CMK (cell line): ENCODE measurements at regions not wholly inside any gene's neighbourhood (a gene's known extent, or its start where the extent isn't known, plus 50 kb on each side); places are given as distances from the start of the nearest gene placed in this dataset.

Experiments
- DNase-seq: peaks from one replicate; pipeline ENCODE4 v3.0.0-alpha.2; 2010; ENCODE audit warnings: low read depth

DNA sequence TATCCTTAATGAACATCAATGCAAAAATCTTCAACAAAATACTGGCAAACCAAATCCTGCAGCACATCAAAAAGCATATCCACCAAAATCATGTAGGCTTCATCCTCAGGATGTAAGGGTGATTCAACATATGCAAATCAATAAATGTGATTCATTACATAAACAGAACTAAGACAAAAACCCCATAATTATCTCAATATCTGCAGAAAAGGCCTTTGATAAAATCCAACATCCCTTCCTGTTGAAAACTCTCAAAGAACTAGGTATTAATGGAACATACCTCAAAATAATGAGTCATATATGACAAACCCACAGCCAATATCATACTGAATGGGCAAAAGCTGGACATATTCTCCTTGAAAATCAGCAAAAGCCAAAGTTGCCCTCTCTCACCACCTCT is 54.6 kb upstream of the DEPDC1 start:
- no peak for DNase-seq

DNA sequence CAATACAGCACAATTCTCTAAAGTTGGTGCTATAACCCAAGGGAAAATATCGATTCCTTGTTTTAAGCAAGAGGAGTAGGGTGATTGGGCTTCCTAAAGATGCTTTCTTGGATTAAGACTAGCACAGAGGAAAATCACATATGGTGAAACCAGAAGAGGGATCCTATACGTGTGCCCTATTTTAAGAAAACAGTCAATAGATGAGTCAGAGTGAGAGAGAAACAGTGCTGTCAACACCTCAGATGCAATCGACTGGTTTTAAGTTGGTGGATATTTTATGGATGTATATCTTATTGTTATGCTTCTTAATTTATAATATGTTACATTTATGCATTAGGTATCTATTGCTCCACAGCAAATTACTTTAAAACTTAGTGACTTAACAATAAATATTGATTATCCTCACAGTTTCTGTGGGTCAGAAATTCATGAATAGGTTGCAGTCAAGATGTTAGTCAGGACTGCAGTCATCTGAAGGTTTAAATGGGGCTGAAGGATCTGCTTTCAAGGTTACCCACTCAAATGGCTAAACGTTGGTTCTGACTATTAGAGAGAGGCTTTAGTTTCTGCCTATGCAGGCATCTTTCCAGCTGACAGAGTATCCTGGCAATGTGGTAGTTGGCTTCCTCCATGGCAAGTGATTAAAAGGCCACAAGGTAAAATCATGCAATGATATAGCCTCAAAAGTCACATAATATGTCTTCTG is 61.6 kb upstream of the DEPDC1 start:
- no peak for DNase-seq

DNA sequence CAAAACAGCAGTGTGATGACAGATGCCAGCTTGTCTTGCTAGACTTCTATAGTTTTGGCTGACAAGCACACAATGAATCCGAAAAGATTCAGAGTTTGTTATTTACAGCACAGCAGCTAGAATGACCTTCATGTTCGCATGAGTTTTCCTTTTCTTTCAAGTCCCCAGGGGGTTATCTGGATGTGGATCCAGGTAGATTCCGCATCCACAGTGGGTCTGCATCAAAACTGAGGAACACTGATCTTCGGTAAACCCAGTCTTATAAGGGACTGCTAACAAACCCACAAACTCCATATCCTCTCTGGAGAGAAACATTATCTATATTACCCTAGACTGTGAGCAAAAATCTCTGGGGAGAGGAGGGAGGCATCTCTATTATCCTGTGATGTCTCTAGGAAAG is 69.0 kb upstream of the DEPDC1 start:
- no peak for DNase-seq

DNA sequence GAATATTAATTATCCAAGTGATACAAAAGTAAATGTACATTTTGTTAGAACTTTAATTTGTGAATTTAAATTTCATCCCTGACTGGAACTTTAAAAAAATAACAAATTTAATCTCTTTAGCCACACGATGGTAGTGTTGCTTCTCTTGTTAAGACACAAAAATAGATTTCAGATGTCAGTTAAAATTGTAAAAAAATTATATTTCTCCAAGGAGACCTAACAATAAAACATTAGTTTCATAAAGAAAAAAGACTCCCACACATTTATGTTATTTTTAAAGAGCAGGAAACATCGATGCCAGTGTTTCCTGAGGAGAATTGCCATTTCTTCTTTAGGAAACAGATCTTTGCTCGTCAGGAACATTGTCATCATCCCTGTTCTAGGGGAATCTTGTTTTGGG is 74.0 kb upstream of the DEPDC1 start:
- DNase-seq: no peak

DNA sequence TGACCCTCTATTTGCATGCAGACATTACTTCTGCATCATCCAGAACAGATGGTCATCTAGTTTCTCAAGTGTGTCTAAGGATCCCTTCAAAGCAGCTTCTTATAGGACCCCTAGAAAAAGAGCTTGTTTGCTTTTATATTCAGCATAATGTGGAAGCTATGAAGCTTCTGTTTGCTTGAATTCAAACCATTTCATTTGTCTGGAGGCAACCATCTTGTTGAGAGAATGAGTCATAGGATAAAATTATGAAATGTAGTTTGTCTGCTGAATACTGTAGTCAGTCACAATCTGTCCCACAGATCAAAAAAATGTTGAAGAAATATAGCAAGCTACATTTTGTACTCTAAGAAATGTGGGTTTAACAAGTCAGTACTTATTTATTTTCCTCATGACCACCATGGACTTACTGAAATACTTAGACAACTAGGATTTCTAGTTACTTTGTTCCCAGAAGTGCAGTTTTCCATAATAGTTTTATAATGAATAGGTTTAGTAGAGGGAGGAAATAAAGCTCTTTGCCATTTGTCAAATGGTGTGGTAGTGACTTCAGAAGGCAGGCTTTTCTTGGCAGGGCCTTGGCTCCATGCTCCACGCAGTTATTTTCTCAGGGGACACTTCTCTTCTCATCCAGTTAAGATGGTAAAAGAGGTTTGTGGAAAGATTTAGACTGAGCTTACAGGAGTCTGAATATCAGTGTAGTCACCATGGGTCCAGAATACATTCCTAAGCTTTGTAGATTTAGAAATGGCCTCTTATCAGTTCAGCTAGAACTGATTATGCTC is 74.8 kb upstream of the DEPDC1 start:
- no peak for DNase-seq

DNA sequence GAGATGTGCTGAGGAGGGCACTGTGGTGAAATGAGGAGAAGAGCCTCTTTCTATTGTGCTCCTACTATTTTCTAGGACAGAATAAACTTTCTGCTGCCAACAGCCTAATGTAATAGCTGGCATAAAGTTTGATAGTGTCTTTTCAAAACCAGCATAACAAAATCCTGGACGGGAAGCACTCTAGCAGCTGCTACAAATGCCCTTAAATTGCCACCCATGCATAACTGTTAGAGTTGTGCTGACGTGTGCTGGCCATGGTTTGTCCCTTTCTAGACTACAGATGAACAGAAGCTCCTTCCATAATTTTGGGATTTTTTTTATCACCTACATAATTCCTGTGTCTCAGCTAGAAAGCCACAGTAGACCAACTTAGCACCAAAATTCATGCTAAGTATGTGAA is 88.5 kb upstream of the DEPDC1 start:
- DNase-seq: no peak

DNA sequence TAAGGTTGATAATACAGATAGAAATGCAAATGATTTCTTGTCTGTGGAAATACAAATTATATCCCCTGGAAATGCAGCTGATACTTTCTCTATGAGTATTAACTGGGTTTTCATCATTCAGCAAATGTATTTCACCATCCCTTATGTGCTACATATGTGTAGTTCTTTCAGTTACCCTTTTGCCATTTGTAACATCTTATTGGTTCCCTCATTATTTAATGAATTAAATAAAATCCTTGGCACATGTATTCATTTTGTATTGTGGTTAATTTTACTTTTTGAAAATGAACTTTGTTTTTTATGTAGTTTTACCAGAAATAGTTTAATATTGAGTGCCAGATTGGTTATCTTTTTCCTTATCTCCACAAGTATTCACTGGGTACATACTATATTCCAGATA is 89.9 kb upstream of the DEPDC1 start:
- DNase-seq: no peak

DNA sequence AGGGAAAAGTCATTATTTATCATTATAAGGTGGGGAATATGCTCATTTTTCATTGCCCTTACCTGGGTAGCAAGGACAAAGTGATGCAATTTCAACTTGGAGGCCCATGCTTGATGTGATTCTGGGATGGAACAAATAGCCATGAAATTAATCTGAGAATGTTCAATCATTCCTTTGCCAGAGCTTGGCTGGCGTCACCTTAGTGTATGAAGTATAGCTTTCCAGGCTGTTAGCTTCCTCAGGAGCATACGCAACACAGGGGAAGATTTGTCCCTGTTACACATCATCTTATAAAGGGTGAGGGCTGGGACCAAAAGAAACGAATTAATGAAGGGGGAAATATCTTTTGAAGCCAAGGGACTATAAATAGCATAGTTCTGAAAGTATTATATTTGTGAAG is 91.4 kb upstream of the DEPDC1 start:
- no peak for DNase-seq

DNA sequence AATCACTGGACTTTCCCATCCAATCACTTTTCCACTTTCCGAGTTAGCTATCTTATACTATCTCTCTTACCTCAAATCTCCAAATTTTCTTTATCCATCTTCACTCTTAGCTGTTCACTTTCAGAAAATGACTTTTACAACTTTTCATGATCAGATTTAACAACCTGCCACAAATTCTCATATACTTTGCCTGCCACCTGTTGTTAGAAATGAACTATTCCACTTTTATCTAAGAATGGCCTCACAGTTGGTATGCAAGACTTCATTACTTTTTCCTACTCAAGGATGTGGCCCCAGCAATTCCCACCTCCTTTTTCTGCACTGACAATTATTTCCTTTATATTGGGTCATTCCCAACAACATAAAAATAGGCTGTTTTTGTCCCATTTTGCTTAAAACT is 93.6 kb upstream of the DEPDC1 start:
- DNase-seq: no peak

DNA sequence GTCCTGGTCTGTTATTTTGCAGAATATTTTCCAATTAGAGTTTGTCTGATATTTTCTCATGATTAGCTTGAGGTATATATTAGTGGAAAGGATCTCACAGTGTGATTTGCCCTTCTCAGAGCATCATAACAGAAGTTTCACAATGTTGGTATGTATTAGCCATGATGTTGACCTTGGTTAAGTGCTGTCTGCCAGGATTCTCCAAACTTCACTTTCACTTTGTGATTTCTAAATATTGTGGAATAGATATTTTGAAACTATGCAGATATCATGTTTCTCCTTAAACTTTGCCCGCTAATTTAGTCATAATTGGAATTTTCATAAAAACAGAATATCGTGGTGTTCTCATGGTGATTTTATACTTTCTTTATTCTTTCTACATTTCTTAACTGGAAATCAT is 98.0 kb upstream of the DEPDC1 start:
- DNase-seq: no peak

DNA sequence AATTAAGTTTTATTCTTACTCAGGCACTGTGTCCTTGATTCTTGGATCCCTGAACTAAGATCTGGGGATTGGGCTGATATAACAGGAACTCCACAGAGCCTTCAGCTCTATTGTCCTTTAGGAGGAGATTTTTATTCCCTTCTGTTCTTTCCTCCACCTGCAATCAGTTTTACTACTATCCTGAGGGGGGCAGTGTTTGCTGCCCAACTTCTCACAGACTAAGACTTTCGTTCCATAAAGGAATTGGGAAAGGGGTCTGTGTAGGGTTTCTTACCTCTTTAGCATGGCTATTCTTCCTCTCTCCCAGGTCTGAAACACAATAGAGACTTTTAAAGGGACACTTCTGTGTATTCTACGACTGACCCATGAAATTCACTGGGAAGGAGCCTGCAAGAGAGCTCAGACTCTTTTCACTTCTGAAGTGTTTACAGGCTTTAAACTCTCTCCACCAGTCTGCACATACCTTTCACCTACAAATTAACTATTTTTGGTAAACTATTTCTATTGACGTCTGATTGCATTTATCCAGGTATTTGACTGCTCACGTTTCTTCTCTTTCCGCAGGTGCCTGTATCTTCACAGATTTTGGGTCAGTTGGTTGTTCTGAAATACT is 103.3 kb upstream of the DEPDC1 start:
- DNase-seq: no peak

DNA sequence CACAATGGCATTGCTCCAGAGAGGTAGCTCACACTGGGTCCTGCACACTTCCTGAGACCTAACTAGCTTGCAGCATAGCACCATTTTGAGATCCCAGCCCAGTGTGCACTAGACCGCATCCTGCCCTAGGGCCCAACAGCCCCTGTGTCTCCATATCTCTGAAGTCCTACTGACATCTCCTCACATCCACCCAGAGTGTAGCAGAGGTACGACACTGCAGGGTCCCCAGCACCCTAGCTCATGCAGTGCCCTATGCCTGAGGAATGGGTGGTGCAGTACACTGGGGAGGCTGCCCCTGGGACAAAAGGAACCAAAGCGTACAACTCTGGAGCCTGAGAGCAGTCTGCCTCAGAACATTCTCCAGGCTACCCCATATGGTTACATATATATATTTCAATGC is 111.4 kb upstream of the DEPDC1 start:
- DNase-seq: no peak

DNA sequence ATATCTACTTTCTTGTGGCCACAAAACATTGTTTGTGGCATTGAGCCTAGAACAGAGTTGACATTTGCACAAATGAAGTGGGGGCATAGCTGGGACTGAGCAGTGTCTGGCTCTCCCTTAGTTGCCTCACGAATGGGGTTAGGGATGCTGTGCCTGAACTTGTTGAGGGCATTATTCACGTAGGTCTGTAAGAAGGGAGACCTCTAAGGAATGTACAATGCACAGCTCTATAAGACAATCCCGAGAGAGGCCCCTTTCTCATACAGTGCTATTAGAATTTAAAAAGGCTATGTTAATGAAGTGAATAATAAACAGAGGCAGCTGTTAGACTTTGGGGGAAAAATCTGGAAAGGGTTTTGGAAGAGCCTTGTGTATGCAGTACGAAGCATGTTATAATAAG is 118.4 kb upstream of the DEPDC1 start:
- no peak for DNase-seq

DNA sequence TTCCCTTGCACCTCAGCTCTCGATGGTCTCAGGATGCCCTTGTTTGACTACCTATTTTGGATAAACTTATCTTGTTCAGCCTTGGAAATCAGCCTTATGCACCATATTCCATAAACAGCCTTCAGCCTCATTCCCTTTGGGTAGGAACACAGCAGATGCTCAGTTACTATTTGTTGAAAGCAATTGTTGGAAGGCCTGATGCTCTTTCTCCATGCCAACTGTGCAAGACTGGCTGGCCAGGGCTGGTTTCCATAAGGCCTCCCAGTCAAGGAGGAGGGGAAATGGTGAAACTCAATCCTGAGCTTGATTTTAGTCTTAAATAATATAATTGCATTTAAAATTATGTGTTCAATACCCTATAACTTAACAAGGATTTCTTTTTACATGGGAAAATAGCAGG is 121.1 kb upstream of the DEPDC1 start:
- DNase-seq: no peak

DNA sequence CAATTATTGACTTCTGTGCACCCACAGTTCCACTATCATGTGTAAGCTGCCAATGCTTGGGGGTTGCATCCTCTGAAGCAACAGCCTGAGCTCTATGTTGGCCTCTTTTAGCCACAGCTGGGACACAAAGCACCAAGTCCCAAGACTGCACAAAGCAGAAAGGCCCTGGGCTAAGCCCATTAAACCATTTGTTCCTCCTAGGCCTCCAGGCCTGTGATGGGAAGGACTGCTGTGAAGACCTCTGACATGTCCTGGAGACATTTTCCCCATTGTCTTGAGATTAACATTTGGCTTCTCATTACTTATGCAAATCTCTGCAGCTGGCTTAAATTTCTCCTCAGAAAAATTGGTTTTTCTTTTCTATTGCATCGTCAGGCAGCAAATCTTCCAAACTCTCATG is 123.7 kb upstream of the DEPDC1 start:
- no peak for DNase-seq

DNA sequence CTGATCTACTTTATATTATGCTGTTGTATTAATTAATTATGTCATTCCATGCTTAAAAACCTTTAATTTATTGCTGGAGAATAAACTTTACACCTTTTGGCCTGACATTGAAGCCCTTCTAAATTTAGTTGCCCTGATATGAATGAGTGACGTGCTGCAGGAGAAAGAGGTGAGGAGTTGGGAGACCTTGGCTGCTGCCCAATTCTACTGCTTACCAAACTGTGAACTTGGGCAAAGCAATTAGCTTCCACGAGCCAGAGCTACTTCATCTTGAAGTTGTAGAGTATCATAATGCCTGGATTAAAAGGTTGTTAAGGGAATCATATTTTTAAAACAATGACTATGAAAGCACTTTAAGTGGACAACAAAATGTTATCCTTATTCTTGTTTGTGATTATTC is 126.8 kb upstream of the DEPDC1 start:
- no peak for DNase-seq

DNA sequence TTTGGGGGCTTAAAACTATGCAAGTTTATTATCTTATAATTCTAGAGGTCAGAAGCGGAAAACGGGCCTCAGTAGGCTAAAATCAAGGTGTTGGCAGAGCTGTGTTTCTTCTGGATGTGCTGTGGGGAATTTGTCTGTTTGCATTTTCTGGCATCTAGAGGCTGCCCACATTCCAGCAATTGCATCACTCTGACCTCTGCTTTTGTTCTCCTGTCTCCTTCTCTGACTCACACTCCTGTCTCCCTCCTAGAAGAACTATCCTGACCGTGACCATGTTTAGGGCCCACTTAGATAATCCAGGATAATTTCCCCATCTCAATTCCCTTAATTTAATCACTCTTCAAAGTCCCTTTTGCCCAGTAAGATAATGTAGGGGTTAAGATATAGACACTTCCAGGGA is 127.4 kb upstream of the DEPDC1 start:
- no peak for DNase-seq

DNA sequence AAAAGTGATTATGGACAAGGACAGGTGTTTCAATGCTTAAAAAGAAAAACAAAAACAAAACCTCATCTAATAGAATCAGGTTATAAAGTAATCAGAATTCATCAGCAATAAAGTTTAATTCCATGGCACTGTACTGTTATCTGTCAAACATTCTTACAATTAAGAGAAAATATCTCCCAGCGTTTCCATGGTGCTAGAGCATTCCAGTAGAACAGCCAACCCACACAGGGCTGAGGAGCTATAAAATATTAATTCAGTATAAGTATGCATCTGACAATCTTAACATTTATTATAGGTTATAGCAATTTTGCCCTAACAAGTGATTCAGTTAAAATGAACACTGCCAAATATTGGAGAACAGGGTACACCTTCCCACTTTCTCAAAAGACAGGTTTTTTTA is 128.7 kb upstream of the DEPDC1 start:
- DNase-seq: no peak

DNA sequence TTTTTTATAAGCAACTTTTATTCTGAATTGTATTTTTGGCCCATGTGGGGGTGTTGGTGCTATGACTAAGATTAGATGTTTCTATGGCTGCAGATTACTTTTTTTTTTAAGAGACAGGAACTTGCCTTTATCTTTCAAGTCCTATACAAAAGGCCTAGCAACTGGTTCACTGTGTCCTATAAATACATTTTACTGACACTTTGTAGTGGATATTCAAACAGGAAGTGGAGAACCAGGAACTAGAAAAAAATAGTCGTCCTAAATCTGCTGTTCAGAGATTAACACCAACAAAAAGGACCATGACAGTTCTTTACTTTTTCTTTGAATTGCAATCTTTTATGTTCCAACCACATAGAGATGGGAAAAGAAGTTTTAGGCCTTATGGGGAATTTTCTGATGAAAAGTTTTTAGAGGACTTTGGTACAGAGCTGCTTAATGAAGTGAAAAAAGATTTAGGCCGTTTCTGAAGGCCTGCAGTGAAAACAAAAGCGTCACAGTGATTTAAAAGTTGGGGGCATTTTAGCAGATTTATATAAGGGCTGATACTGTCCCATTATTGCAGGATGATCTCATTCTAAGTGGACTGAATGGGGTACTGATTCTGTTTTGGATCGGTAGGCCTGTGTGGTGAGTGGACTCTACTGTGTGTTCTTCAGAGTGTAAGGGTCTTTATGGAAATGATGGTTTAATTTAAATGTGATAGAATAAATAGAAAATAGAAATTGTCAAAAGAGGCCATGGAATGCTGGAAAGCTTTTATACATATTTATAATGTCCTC is 136.4 kb upstream of the DEPDC1 start:
- peak; percentile 9 for DNase-seq

DNA sequence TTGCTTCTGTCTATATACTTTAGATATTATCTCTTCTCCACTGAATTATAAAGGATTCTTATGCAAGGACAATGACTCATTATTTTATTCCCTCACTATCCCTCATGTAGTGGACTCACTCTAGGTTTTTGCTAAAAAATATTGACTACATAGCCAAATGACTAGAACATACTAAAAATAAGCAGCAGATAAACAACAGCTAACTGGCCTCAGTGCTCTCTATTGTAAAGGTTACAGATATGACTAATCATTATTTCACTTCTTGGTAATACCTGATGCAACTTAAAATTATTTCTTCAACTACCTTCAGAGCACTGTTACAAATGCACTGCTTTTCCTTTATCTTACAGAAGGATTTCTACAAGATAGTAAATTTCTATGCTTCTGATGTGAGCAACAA is 147.6 kb upstream of the DEPDC1 start:
- DNase-seq: no peak

DNA sequence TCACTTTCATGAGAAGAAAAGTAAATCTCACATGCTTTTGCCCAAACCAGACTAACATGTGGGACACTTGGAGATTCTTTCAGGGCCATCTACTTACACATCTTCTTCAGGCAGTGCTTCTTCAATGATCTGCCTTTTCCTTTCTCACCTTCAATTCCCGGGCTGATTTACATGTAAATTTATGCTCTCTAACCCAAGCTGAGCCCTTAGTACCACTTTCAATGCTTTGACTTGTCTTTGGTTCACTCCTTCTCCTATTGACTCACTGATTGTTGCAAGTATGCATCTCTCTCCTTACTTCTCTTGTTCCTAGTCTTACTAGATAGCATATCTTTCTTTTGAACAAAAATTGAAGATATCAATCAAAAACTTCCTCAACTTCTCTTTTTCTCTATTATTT is 154.2 kb upstream of the DEPDC1 start:
- no peak for DNase-seq

DNA sequence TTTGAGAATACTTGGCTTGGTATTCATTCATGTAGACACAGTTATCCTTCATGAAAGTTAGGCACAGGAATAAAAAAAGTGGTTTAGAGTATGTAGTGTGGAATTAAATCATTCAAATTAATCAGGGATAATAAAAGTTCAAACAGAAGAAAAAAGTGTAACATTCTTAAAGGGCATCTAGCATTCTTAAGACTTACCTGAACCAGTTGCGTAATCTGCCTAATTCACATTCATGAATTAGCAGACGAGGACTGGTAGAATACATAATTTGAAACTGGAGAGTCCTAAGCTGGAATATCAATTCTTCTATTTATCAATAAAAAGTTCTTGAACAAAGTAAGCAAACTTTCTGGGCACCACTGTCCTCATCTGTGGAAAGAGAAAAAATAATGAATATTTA is 157.0 kb upstream of the DEPDC1 start:
- DNase-seq: no peak

DNA sequence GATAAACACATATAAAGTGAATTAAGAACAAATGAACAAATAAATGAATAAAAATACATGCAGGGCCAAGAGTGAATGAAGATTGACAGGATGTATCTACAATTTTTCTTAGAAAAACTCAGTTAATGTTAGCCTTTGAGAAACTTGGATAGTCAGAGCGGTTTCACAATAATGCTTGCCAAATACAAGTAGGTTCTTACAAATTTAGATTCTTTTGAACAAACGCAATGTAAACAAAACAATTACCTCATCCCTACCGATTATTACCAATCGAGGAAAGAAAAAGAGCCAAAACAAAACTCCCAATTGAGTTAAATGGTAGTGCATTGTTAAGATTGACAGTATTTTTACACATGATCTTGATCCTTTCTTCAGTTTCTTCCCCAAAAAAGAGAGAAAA is 176.9 kb upstream of the DEPDC1 start:
- no peak for DNase-seq
